Osteocyte (in vitro differentiated cells): ENCODE measurements at regions not wholly inside any gene's neighbourhood (a gene's known extent, or its start where the extent isn't known, plus 50 kb on each side); places are given as distances from the start of the nearest gene placed in this dataset.

Experiments used
- DNase-seq: peaks from one replicate; pipeline ENCODE4 v3.0.0; 2021; ENCODE audit warnings: mixed read lengths; ENCODE audit not compliant: unreplicated experiment; ENCODE audit errors: extremely low spot score
- H3K27ac Mint-ChIP-seq: one replicate; pipeline ENCODE4 v1.8.0; 2021; ENCODE audit warnings: mild to moderate bottlenecking, mixed read lengths; ENCODE audit not compliant: unreplicated experiment
- H3K27me3 Mint-ChIP-seq: one replicate; pipeline ENCODE4 v1.8.0; 2021; ENCODE audit warnings: mixed read lengths; ENCODE audit not compliant: unreplicated experiment
- H3K36me3 Mint-ChIP-seq: one replicate; pipeline ENCODE4 v1.8.0; 2021; ENCODE audit warnings: mixed read lengths; ENCODE audit not compliant: unreplicated experiment
- H3K4me1 Mint-ChIP-seq: one replicate; pipeline ENCODE4 v1.8.0; 2021; ENCODE audit warnings: mixed read lengths; ENCODE audit not compliant: unreplicated experiment
- H3K4me3 Mint-ChIP-seq: one replicate; pipeline ENCODE4 v1.8.0; 2021; ENCODE audit warnings: mild to moderate bottlenecking, moderate library complexity, mixed read lengths; ENCODE audit not compliant: unreplicated experiment
- H3K9me3 Mint-ChIP-seq: one replicate; pipeline ENCODE4 v1.8.0; 2021; ENCODE audit warnings: mixed read lengths; ENCODE audit not compliant: unreplicated experiment
- CTCF ChIP-seq: fragments of 200-600 bp; sonication (generic); IDR thresholded peaks from 2 replicates; pipeline ENCODE4 v1.5.0; 2021; ENCODE audit warnings: antibody characterized with exemption, mild to moderate bottlenecking, moderate library complexity

DNA sequence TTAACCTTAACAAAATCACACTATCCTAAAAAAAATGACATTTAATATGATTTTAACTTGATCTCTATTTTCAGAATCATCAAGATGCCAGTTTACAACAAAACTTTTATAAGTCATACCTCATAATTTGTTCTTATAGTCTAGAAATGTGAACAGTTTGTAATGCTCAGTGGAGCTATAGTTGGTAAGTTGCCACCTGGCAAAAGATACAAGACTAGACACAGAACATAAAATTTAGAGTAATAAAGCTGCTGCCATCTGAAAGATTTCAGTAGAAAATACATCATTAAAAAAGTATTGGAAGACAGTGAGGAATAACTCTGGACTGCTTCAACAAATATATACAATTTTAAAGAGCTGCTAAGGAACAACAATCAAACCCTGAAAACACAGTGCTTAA lies 233.8 kb downstream of the GABRG2 start:
- H3K27me3 Mint-ChIP-seq: no peaks in the 10 kb centered on the region
- H3K4me1 Mint-ChIP-seq: no peaks in the 10 kb centered on the region
- H3K36me3 Mint-ChIP-seq: no peaks in the 10 kb centered on the region
- no peak for DNase-seq
- no peak for TF ChIP-seq CTCF
- no peak overlapping the region for H3K27ac Mint-ChIP-seq
- H3K9me3 Mint-ChIP-seq: peaks cover 18% of the 10 kb centered on the region
- no peak overlapping the region for H3K4me3 Mint-ChIP-seq

DNA sequence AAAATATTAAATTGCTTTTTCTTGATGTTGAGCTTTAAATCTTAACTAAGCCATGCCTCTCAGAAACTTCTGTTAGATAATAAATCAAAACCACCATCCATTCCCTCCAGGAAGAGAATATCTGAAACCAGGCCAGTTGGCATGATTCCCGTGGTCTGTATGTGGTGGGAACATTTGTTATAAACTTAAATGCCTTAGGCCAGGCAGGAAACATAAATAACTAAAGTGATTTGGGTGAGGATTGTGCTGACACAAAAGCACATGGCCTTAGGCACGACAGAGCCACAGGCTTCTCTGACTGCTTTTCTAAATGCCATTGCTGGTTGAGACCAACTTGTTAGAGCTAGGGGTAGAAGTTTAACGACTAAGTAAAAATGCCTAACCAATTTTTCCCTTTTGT lies 255.9 kb downstream of the GABRG2 start:
- H3K27ac Mint-ChIP-seq: no peak overlapping the region
- DNase-seq: no peak
- H3K4me1 Mint-ChIP-seq: no peaks in the 10 kb centered on the region
- no peak overlapping the region for H3K4me3 Mint-ChIP-seq
- H3K9me3 Mint-ChIP-seq: peaks cover 13% of the 10 kb centered on the region
- no peaks in the 10 kb centered on the region for H3K36me3 Mint-ChIP-seq
- H3K27me3 Mint-ChIP-seq: no peaks in the 10 kb centered on the region
- no peak for TF ChIP-seq CTCF

DNA sequence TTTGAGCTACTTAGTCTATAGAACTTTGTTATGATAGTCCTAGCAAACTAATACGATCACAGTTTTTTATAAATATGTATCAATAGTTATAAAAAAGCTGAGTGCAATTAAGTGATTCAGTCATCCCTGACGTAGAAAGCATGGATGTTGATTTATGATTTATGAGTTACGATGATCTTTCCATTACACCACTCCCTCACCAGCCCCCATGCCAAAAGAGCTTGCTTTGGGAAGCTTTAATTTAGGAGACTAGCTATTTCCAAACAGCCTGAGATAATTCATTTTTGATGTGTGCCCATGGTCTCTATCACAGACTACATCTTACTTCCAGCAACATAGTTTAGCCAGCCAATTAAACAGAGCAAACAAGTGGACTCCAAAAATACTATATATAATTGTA lies 256.8 kb downstream of the GABRG2 start:
- Mint-ChIP-seq H3K4me1 (no peaks in the 10 kb centered on the region), H3K4me3 (no peak overlapping the region), H3K27ac (no peak overlapping the region), H3K9me3 (peaks cover 13% of the 10 kb centered on the region), H3K36me3 (no peaks in the 10 kb centered on the region), H3K27me3 (no peaks in the 10 kb centered on the region)
- no peak for DNase-seq
- TF ChIP-seq CTCF: no peak

DNA sequence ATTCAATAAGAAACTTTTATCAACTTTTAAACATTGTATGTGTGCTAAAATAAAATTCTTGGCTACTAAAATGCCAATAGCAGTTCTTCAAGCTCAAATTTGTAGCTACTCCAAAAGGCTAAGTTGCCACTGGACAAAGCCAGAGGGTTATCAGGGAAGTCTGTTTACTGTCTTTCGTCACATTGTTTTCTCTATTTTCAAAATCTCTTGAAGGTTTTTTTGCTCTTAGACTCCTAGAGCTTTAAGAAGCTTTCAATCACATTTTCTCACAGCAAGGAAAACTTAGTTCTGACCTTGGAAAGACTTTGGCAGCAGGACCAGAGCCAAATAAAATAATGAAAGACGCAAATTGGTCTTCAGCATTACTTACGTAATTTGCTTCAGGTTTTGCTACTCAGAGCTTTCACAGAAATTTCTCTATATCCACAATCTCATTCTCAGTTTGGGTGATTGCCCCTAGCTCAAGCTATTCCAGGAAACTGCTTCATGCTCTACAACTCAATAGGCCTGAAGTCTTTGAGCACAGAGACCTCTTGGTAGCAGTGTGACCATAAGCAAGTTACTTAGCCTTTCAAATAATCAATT lies 257.7 kb downstream of the GABRG2 start:
- Mint-ChIP-seq H3K36me3 (no peaks in the 10 kb centered on the region), H3K27ac (no peak overlapping the region), H3K4me1 (no peaks in the 10 kb centered on the region), H3K4me3 (no peak overlapping the region), H3K9me3 (peaks cover 20% of the 10 kb centered on the region), H3K27me3 (no peaks in the 10 kb centered on the region)
- no peak for TF ChIP-seq CTCF
- no peak for DNase-seq

- TF ChIP-seq CTCF: no peak
- H3K4me3 Mint-ChIP-seq: no peak overlapping the region
These were observed 267.4 kb downstream of the GABRG2 start for GRCh38 chr5:162334944-162335343.

More at GRCh38 chr5:162334944-162335343, 267.4 kb downstream of the GABRG2 start:
- Mint-ChIP-seq H3K36me3 (no peaks in the 10 kb centered on the region), H3K9me3 (peaks cover 28% of the 10 kb centered on the region), H3K27ac (no peak overlapping the region), H3K4me1 (no peaks in the 10 kb centered on the region), H3K27me3 (no peaks in the 10 kb centered on the region)
- DNase-seq: no peak
